HCT116 (cell line): ENCODE measurements at regions not wholly inside any gene's neighbourhood (a gene's known extent, or its start where the extent isn't known, plus 50 kb on each side); places are given as distances from the start of the nearest gene placed in this dataset.

ENCODE experiments used
- ATAC-seq: fragments of 200-7000 bp; cut with Tn5 transposase; 2 replicates; pipeline ENCODE4 v1.9.1; 2020; ENCODE audit warnings: mild to moderate bottlenecking, moderate library complexity
- BruUV-seq: library from RNA; stranded (reverse); fragments of 400-500 nt; replicated peaks from 2 replicates; lab custom pipeline; 2021; lab: Mats Ljungman, UMichigan
- CTCF ChIA-PET: fragments of 300-600 bp; sonication (Branson Sonifier 250); formaldehyde crosslinking; loops from one replicate; lab custom pipeline; 2021; ENCODE audit warnings: antibody characterized with exemption; lab: Charles Lee
- POLR2A ChIA-PET: fragments of 300-600, 350-600 bp; sonication (Branson Sonifier 250); formaldehyde crosslinking; loops from one replicate; lab custom pipeline; 2021; ENCODE audit warnings: antibody characterized with exemption; lab: Charles Lee
- RAD21 ChIA-PET, 2 experiments: fragments of 300-600 bp; sonication (Branson Sonifier 250); formaldehyde crosslinking; loops; one replicate each; lab custom pipeline; 2023; ENCODE audit warnings: low total read pairs in 2 of 2; ENCODE audit not compliant: uncharacterized antibody in 2 of 2, unreplicated experiment in 2 of 2, low non-redundant PET in 1 of 2; lab: Charles Lee
- DNase-seq: peaks from one replicate; pipeline ENCODE4 v3.0.0-alpha.2; 2010; ENCODE audit warnings: low read depth, low spot score
- H2AFZ ChIP-seq: fragments of 200-600 bp; shearing (Covaris generic), sonication (generic); 2 replicates; pipeline ENCODE4 v1.6.1; 2017; ENCODE audit warnings: low read depth, mixed run types, mixed read lengths, antibody characterized with exemption, low read length; ENCODE audit not compliant: poor library complexity, severe bottlenecking
- H3K27ac ChIP-seq: 2 replicates; pipeline ENCODE4 v1.5.1; 2012; ENCODE audit warnings: low read depth, low read length
- H3K27me3 ChIP-seq: fragments of 200-600 bp; sonication (generic); 2 replicates; pipeline ENCODE4 v1.6.1; 2016; ENCODE audit warnings: mixed run types, low read length, mixed read lengths; ENCODE audit not compliant: insufficient read depth
- H3K36me3 ChIP-seq, 2 experiments: fragments of 200-500 bp in 1 of 2; fragments of 200-600 bp in 1 of 2; sonication (Bioruptor generic) in 1 of 2; sonication (generic) in 1 of 2; 2 replicates each; pipeline versions ENCODE4 v1.5.1 to v1.6.1; 2014 to 2016; ENCODE audit warnings: low read length in 2 of 2, inconsistent platforms in 1 of 2, mixed read lengths in 1 of 2, mixed run types in 1 of 2; ENCODE audit not compliant: insufficient read depth in 2 of 2, control insufficient read depth in 1 of 2
- H3K4me1 ChIP-seq, 2 experiments: fragments of 200-600 bp in 1 of 2; sonication (generic) in 1 of 2; 2 replicates each; pipeline versions ENCODE4 v1.5.1 to v1.6.1; 2012 to 2017; ENCODE audit warnings: low read length in 2 of 2, inconsistent platforms in 1 of 2, mild to moderate bottlenecking in 1 of 2, mixed read lengths in 1 of 2, mixed run types in 1 of 2, moderate library complexity in 1 of 2; ENCODE audit not compliant: insufficient read depth in 2 of 2, control insufficient read depth in 1 of 2
- H3K4me2 ChIP-seq: fragments of 200-600 bp; sonication (generic); 2 replicates; pipeline ENCODE4 v1.6.1; 2017; ENCODE audit warnings: mixed run types, low read length, mixed read lengths
- H3K4me3 ChIP-seq, 2 experiments: fragments of 200-600 bp in 1 of 2; sonication (generic) in 1 of 2; replicated peaks in 1 of 2; 2 replicates each; pipeline ENCODE4 v1.5.1; 2011 to 2016; ENCODE audit warnings: low read length in 2 of 2, control low read depth in 1 of 2, low read depth in 1 of 2, mild to moderate bottlenecking in 1 of 2, mixed read lengths in 1 of 2, mixed run types in 1 of 2
- H3K79me2 ChIP-seq: fragments of 200-600 bp; sonication (generic); 2 replicates; pipeline ENCODE4 v1.6.1; 2017; ENCODE audit warnings: mild to moderate bottlenecking, mixed run types, low read length, moderate library complexity, mixed read lengths; ENCODE audit not compliant: insufficient read depth
- H3K9ac ChIP-seq: fragments of 200-600 bp; sonication (generic); 2 replicates; pipeline ENCODE4 v1.6.1; 2016; ENCODE audit warnings: low read length, mixed read lengths
- H3K9me2 ChIP-seq: fragments of 200-600 bp; sonication (generic), shearing (Covaris generic); 2 replicates; pipeline ENCODE4 v1.6.1; 2017; ENCODE audit warnings: mixed run types, mild to moderate bottlenecking, moderate library complexity; ENCODE audit not compliant: insufficient read depth
- H3K9me3 ChIP-seq, 2 experiments: fragments of 200-500 bp in 1 of 2; fragments of 200-600 bp in 1 of 2; sonication (Bioruptor generic) in 1 of 2; sonication (generic) in 1 of 2; 2 replicates each; pipeline ENCODE4 v1.6.1; 2014 to 2017; ENCODE audit warnings: low read length in 2 of 2, mixed read lengths in 2 of 2, inconsistent platforms in 1 of 2, low read depth in 1 of 2, mild to moderate bottlenecking in 1 of 2, mixed run types in 1 of 2, moderate library complexity in 1 of 2; ENCODE audit not compliant: control insufficient read depth in 1 of 2, insufficient read depth in 1 of 2
- H4K20me1 ChIP-seq: fragments of 200-600 bp; sonication (generic), shearing (Covaris generic); 2 replicates; pipeline ENCODE4 v1.6.1; 2017; ENCODE audit warnings: mixed run types, mild to moderate bottlenecking, moderate library complexity; ENCODE audit not compliant: insufficient read depth
- ATF3 ChIP-seq: IDR thresholded peaks from 2 replicates; pipeline ENCODE4 v1.6.1; 2012
- CBX3 ChIP-seq: IDR thresholded peaks from 2 replicates; pipeline ENCODE4 v1.6.1; 2012; ENCODE audit warnings: low read depth
- CEBPB ChIP-seq: IDR thresholded peaks from 2 replicates; pipeline ENCODE4 v1.6.1; 2012; ENCODE audit warnings: low read depth
- CTCF ChIP-seq, 3 experiments: fragments of 200-600 bp in 1 of 3; sonication (generic) in 1 of 3; IDR thresholded peaks in 2 of 3; conservative IDR thresholded peaks in 1 of 3; 2 replicates each; pipeline ENCODE4 v1.5.1; 2012 to 2017; ENCODE audit warnings: low read depth in 2 of 3, low read length in 2 of 3, antibody characterized with exemption in 1 of 3, borderline replicate concordance in 1 of 3, control low read depth in 1 of 3, mild to moderate bottlenecking in 1 of 3, mixed read lengths in 1 of 3, mixed run types in 1 of 3, moderate library complexity in 1 of 3; ENCODE audit not compliant: insufficient read depth in 1 of 3
- RAD21 ChIP-seq: IDR thresholded peaks from 2 replicates; pipeline ENCODE4 v1.6.1; 2012; ENCODE audit warnings: low read depth, mild to moderate bottlenecking
- SP1 ChIP-seq: IDR thresholded peaks from 2 replicates; pipeline ENCODE4 v1.6.1; 2012; ENCODE audit warnings: low read depth
- TCF7L2 ChIP-seq: IDR thresholded peaks from 2 replicates; pipeline ENCODE4 v1.7.0; 2011; ENCODE audit warnings: borderline replicate concordance, inconsistent platforms; ENCODE audit not compliant: insufficient read depth, insufficient read length; ENCODE audit errors: extremely low read depth
- YY1 ChIP-seq: IDR thresholded peaks from 2 replicates; pipeline ENCODE4 v1.6.1; 2011; ENCODE audit warnings: low read length, low read depth, moderate library complexity, mild to moderate bottlenecking; ENCODE audit not compliant: insufficient replicate concordance; ENCODE audit errors: extremely low read depth
- intact Hi-C: fragments of 100-400 bp; cut with micrococcal nuclease; formaldehyde crosslinking; loops from 2 replicates; pipeline ENCODE4 v1.10.0; 2022

GRCh38 chr6:139751179-139751578, 376.7 kb upstream of the CITED2 start:
- Histone ChIP-seq H2AFZ (no peak overlapping the region), H3K4me2 (no peak overlapping the region), H4K20me1 (no peaks in the 10 kb centered on the region), H3K4me1 (peaks cover 0 to 3% of the 10 kb centered on the region in 2 experiments; a peak in 1 of 4 replicates), H3K79me2 (no peaks in the 10 kb centered on the region), H3K9me3 (no peaks in the 10 kb centered on the region), H3K27ac (no peak overlapping the region), H3K36me3 (no peaks in the 10 kb centered on the region), H3K4me3 (no peak overlapping the region), H3K9ac (no peak overlapping the region), H3K27me3 (no peaks in the 10 kb centered on the region), H3K9me2 (no peaks in the 10 kb centered on the region)
- CTCF ChIA-PET = no interaction called here
- POLR2A ChIA-PET = no interaction called here
- DNase-seq (no peak), ATAC-seq (no peak)
- no TSS peak for BruUV-seq
- intact Hi-C loops = no loop called here
- TF ChIP-seq CBX3 (no peak), ATF3 (no peak), YY1 (no peak), TCF7L2 (no peak), CTCF (IDR thresholded peaks at IDR 0.05 in 2 of 3, conservative IDR thresholded peaks at IDR 0.05 in 1 of 3; ENCODE audit: borderline replicate concordance in 1 of 3, insufficient read depth in 1 of 3, low read depth in 2 of 3, low read length in 2 of 3) (no peak), RAD21 (no peak), SP1 (no peak), CEBPB (no peak)
- RAD21 ChIA-PET = no interaction called here
